Activated CD4-positive, alpha-beta T cell treated with anti-CD3 and anti-CD28 coated beads, Interleukin-2, Interleukin-4, amounts not matched to agents 100 ng/mL and 50 ng/mL, durations not matched to agents 16 hours and 8 hours (primary cell): ENCODE measurements at regions not wholly inside any gene's neighbourhood (a gene's known extent, or its start where the extent isn't known, plus 50 kb on each side); places are given as distances from the start of the nearest gene placed in this dataset.
"Not testable (repeated sequence)": the region's sequence is repeated elsewhere in the genome, so short reads cannot be mapped to it uniquely, and the experiment has no call there.

Source experiments
- DNase-seq: peaks from one replicate; pipeline ENCODE4 v3.0.0-alpha.2; 2020; ENCODE audit warnings: low spot score

GRCh38 chr3:74415731-74416130 lies 198.7 kb downstream of the CNTN3 start:
- no peak for DNase-seq

- no peak for DNase-seq
Observed at GRCh38 chr3:74413547-74414241, 200.8 kb downstream of the CNTN3 start.

- no peak for DNase-seq
Observed at GRCh38 chr3:74410276-74410941, 204.1 kb downstream of the CNTN3 start.

- DNase-seq = no peak
Observed at GRCh38 chr3:74409066-74409465, 205.4 kb downstream of the CNTN3 start.

DNA sequence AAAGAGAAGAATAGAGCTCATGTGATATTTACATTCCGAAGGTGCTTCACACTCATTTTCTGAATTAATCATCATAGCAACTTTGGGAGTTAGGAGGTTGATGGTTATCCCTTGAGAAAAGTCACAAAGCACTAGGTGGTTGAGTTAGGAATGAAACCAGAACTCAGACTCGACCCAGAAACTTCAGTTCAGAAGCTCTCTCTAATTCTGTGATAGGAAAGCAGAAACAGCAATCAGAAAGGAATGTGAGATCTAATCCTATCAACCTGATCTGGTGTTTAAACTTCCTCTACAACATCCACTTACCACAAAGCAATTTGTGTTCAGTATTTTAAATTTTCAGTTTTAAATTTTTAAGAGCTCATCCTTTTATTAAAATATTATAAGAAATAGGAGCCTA lies 211.2 kb downstream of the CNTN3 start:
- DNase-seq = no peak

DNA sequence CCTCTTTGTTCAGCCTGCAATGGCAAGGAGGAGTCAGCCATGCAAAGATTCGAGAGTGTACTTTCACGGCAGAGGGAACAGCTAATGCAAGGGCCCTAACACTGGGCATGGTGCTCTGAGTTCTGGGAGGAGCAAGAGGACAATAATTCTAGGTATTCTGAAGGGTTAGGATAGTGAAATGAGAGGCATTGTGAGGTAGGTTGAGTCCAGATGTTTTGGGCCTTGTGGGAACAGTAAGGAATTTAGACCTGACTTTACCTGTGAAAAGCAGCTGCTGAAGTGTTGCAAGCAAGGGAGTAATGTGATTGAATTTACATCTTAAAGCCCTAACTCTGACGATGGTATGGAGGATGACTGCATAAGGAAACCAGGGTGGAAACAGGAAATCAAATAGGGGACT lies 211.6 kb downstream of the CNTN3 start:
- no peak for DNase-seq

GRCh38 chr3:74393426-74393825 lies 221.0 kb downstream of the CNTN3 start:
- no peak for DNase-seq

- no peak for DNase-seq
Observed at GRCh38 chr3:74390121-74390877, 224.2 kb downstream of the CNTN3 start.

GRCh38 chr3:74387111-74387735 lies 227.2 kb downstream of the CNTN3 start:
- no peak for DNase-seq

DNA sequence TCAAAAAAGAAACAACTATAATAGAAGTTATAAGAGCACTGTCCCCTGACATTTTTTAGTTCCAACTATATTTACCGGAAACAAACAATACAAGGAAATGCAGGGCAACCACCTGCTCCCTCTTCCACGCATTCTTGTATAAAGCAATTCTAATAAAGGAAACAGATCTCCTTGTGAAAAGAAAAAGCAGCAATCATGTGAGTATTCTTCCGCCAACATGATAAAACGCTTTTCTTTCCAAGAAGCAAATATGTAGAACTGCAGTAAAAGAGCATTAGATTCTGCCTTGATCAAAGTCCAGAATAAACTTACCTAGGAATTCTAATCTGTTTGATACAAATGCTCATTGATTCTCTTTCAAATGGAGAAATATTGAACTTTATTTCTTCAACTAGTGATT lies 230.3 kb downstream of the CNTN3 start:
- no peak for DNase-seq

DNA sequence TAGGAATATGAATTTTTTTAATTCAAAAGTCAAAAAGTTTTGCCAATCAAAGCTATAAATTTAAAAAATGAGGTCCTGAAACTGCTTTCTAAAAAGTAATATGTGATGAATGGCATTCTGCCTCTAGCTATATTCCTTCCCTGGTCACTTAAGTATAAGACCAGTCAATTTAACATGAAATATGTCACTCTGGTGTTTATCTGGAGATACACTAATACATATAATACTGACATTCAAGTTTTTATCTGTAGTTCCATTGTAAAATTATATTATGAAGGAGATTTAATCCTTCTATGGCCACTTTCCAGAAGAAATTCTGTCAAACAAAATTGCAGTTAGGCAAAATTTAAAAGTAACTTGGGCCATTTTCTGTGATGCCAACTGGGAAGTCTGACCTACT lies 236.8 kb downstream of the CNTN3 start:
- no peak for DNase-seq

- not testable (repeated sequence) for DNase-seq
Observed at GRCh38 chr3:74376323-74376722, 238.1 kb downstream of the CNTN3 start.

DNA sequence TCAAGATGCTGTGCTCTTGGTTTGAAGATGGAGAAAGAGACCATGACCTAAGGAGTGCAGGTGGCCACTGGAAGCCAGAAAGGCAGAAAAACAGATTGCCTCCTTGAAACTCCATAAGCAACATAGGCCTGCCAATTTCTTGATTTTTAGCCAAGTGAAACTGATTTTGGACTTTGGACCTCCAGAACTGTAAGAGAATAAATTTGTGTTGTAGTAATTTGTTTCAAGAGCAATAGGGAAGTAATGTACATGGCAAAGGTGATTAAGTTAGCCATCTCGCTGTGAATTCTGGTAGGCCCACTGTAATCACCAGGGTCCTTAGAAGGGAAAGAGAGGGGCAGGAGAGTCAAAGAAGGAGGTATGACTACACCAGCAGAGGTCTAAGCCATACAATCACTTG lies 238.8 kb downstream of the CNTN3 start:
- DNase-seq = no peak

DNA sequence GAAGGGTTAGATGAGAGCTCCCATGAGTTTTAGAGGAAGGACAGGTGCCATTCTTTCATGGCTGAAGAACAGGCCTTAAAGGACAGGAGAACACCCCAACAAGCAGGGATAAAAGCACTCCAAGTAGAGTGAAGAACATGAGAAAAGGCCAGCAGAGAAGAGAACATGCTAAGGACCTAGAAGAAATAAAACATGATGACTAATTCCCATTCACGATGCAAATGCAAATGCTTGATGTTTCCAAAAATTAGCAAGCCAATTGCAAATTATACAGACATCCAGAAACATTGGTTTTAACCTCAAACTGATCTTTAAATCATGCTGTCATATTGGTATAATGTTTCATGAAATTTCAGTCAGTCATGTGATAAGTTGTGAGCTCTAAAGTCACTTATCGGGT lies 241.7 kb downstream of the CNTN3 start:
- no peak for DNase-seq

DNA sequence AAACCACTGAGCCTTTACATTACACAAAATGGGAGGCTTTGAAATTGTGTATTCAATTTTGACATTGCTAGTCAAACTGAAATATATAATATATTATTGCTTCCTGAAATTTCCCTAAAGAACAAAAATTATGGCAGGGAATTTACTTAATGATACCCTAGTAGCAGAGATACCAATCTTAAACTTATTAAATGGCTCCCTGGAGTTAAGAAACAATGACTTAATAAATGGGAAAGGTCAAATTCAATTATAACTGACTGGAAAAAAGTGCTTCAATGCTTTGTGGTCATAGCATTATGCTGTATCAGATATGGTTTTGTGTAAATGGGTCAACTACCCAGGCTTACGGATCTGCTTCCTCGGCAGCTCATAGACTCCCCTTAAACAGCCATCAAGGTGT lies 244.1 kb downstream of the CNTN3 start:
- DNase-seq = no peak

- DNase-seq = no peak
Observed at GRCh38 chr3:74366331-74366730, 248.1 kb downstream of the CNTN3 start.

DNA sequence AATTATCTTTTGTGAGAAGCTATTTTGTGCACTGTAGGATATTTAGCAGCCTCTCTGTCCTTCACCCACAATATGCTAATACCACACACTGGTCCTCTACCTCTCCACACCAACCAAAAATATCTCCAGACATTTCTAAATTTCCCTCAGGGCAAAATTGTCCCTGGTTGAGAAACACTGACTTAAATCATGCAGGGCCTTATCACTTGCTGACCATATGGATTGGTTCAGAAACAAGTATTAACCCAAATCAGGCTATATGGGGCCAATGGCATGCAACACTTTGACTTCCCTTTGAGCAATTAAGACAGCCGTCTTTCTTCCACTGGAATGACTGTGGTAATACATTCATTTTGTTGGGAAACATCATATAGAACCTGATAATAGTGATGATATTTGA lies 251.1 kb downstream of the CNTN3 start:
- DNase-seq = no peak

- no peak for DNase-seq
Observed at GRCh38 chr3:74360406-74360805, 254.1 kb downstream of the CNTN3 start.

GRCh38 chr3:74357881-74358280 lies 256.6 kb downstream of the CNTN3 start:
- no peak for DNase-seq

DNA sequence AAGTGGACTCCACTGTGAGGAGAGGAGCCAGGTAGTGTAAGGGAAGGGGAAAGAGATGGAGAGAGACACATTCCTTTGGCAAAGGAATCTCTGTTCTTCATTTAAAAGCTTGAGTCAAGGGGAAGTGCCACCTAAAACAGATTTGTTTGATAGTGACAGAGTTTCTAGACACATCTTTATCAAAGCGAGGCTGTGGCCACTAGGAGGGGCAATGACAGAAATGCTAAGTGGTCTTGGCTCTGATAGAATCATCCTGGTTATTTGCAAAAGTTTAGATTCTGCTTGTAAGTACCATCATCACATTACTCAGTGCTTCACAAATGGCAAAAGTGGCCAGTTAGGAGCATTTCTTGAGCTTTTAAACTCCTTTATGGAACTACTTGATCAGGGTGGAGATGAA lies 261.4 kb downstream of the CNTN3 start:
- no peak for DNase-seq

- DNase-seq = no peak
Observed at GRCh38 chr3:74352166-74352565, 262.3 kb downstream of the CNTN3 start.

DNA sequence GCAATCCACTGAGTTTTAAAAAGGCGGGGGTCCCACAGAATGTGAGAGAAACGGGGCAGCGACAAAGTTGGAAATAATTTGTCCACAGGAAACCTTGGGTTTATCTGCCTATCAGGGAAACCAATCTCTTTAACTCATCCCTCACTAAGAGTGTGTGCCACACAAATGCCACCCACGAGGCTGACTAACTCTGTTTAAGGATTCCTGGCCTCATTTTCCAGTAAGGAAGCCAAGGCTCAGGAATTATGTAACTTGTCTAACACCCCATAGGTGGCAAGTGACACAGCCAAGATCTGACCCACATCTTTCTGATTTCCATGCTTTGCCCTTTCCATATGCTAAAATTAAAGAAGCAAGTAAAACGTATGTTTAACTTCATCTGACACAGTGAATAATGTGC lies 263.2 kb downstream of the CNTN3 start:
- DNase-seq = no peak

GRCh38 chr3:74349015-74349414 lies 265.4 kb downstream of the CNTN3 start:
- DNase-seq = no peak
